Prostate gland (tissue), 2 donors: ENCODE measurements at regions not wholly inside any gene's neighbourhood (a gene's known extent, or its start where the extent isn't known, plus 50 kb on each side); places are given as distances from the start of the nearest gene placed in this dataset.

ENCODE experiments used
- CTCF ChIP-seq, 4 experiments: fragments of 200-600 bp in 2 of 4; fragments of 450-650 bp in 2 of 4; sonication (generic) in 2 of 4; IDR thresholded peaks; 1 replicate in 3 of 4; 2 replicates in 1 of 4; pipeline ENCODE4 v1.5.1; 2016 to 2019; ENCODE audit warnings: antibody characterized with exemption in 4 of 4, mild to moderate bottlenecking in 2 of 4, moderate library complexity in 2 of 4
- POLR2A ChIP-seq: fragments of 450-650 bp; IDR thresholded peaks from one replicate; pipeline ENCODE4 v1.6.1; 2016; ENCODE audit warnings: antibody characterized with exemption, mild to moderate bottlenecking
- POLR2AphosphoS5 ChIP-seq: sonication (generic); formaldehyde crosslinking; IDR thresholded peaks from one replicate; pipeline ENCODE4 v1.6.1; 2017; ENCODE audit warnings: antibody characterized with exemption

GRCh38 chr1:113207019-113207418 lies 134.0 kb downstream of the LRIG2 start:
- no peak for TF ChIP-seq CTCF (IDR thresholded peaks at IDR 0.05)
- no peak for TF ChIP-seq POLR2A
- TF ChIP-seq POLR2AphosphoS5, result no peak
